ENCODE measurements at regions not wholly inside any gene's neighbourhood (a gene's known extent, or its start where the extent isn't known, plus 50 kb on each side); places are given as distances from the start of the nearest gene placed in this dataset.

DNA sequence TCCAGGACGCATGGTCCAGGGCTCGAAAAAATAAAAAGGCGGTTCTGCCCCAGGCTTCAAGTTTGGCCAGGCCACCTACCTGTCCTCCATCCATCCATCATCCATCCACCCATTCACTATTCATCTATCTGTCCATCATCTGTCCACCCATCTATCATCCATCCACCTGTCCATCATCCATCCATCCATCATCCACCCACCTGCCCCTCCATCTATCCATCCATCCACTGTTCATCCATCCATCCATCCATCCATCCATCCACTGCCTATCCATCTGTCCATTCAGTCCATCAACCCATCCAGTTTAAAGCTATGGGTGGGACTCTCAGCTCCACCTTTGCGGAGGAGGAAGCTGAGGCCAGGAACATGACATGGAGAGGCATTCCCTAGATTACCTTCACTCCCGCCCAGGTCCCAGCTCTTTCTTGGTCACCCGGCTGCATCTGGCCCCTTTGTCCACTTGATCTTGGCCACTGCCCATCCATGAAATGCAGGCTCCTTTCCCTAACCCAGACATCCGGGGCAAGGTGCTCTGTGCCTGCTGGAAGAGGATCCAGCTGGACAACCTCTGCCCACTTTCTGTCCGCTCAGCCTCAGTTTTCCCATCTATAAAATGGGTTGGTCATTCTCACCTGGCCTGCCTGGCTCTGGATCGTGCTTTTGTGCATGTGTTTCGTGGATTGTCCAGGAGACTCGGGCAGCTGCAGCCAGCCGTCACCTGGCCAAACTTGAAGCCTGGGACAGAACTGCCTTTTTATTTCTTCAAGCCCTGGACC is 236.0 kb upstream of the CIBAR2 start:
- TF ChIP-seq, protein P1, sequence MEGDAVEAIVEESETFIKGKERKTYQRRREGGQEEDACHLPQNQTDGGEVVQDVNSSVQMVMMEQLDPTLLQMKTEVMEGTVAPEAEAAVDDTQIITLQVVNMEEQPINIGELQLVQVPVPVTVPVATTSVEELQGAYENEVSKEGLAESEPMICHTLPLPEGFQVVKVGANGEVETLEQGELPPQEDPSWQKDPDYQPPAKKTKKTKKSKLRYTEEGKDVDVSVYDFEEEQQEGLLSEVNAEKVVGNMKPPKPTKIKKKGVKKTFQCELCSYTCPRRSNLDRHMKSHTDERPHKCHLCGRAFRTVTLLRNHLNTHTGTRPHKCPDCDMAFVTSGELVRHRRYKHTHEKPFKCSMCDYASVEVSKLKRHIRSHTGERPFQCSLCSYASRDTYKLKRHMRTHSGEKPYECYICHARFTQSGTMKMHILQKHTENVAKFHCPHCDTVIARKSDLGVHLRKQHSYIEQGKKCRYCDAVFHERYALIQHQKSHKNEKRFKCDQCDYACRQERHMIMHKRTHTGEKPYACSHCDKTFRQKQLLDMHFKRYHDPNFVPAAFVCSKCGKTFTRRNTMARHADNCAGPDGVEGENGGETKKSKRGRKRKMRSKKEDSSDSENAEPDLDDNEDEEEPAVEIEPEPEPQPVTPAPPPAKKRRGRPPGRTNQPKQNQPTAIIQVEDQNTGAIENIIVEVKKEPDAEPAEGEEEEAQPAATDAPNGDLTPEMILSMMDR (IDR thresholded peaks at IDR 0.05): no peak
- TF ChIP-seq POLR2A (IDR thresholded peaks at IDR 0.05) (no peak), EP300 (IDR thresholded peaks at IDR 0.05) (no peak)
